OCI-LY1 (cell line): ENCODE measurements at regions not wholly inside any gene's neighbourhood (a gene's known extent, or its start where the extent isn't known, plus 50 kb on each side); places are given as distances from the start of the nearest gene placed in this dataset.

Experiments
- H2AFZ ChIP-seq: fragments of 200-600 bp; sonication (generic), shearing (Covaris generic); 2 replicates; pipeline ENCODE4 v1.6.0; 2014; ENCODE audit warnings: antibody characterized with exemption, mild to moderate bottlenecking, low read length
- H3F3A ChIP-seq: fragments of 200-600 bp; sonication (generic), shearing (Covaris generic); 2 replicates; pipeline ENCODE4 v1.6.0; 2014; ENCODE audit warnings: mild to moderate bottlenecking, antibody characterized with exemption, low read length, moderate library complexity; ENCODE audit not compliant: insufficient read depth
- H3K27ac ChIP-seq: fragments of 200-600 bp; sonication (generic); 2 replicates; pipeline ENCODE4 v1.5.1; 2014; ENCODE audit warnings: low read length, mixed run types, mild to moderate bottlenecking, low read depth; ENCODE audit not compliant: poor library complexity, severe bottlenecking
- H3K27me3 ChIP-seq: fragments of 200-600 bp; sonication (generic); 2 replicates; pipeline ENCODE4 v1.6.0; 2014; ENCODE audit warnings: antibody characterized with exemption, mild to moderate bottlenecking, low read length, moderate library complexity; ENCODE audit not compliant: insufficient read depth
- H3K36me3 ChIP-seq: fragments of 200-600 bp; sonication (generic); 2 replicates; pipeline ENCODE4 v1.6.1; 2014; ENCODE audit warnings: mild to moderate bottlenecking, antibody characterized with exemption, low read length, moderate library complexity, mixed read lengths; ENCODE audit not compliant: insufficient read depth
- H3K4me1 ChIP-seq: fragments of 200-600 bp; sonication (generic); 2 replicates; pipeline ENCODE4 v1.5.1; 2014; ENCODE audit warnings: mild to moderate bottlenecking, low read length, moderate library complexity; ENCODE audit not compliant: insufficient read depth, severe bottlenecking
- H3K4me2 ChIP-seq: fragments of 200-600 bp; sonication (generic), shearing (Covaris generic); 2 replicates; pipeline ENCODE4 v1.6.1; 2014; ENCODE audit warnings: low read length
- H3K4me3 ChIP-seq: fragments of 200-600 bp; sonication (generic); 2 replicates; pipeline ENCODE4 v1.5.1; 2014; ENCODE audit warnings: low read length, low read depth, mild to moderate bottlenecking, mixed read lengths; ENCODE audit not compliant: poor library complexity, severe bottlenecking
- H3K79me2 ChIP-seq: fragments of 200-600 bp; shearing (Covaris generic); 2 replicates; pipeline ENCODE4 v1.6.1; 2016; ENCODE audit warnings: mixed run types, low read length, mixed read lengths; ENCODE audit not compliant: insufficient read depth
- H3K9ac ChIP-seq: fragments of 200-600 bp; sonication (generic), shearing (Covaris generic); 2 replicates; pipeline ENCODE4 v1.6.1; 2014; ENCODE audit warnings: mild to moderate bottlenecking, low read length, mixed read lengths
- H3K9me2 ChIP-seq: fragments of 200-600 bp; sonication (generic), shearing (Covaris generic); 2 replicates; pipeline ENCODE4 v1.6.1; 2014; ENCODE audit warnings: low read depth, mild to moderate bottlenecking, low read length, mixed read lengths
- H3K9me3 ChIP-seq: fragments of 200-600 bp; shearing (Covaris generic); 2 replicates; pipeline ENCODE4 v1.6.1; 2014; ENCODE audit warnings: low read length, mixed read lengths
- H4K20me1 ChIP-seq: fragments of 200-600 bp; sonication (generic), shearing (Covaris generic); 2 replicates; pipeline ENCODE4 v1.6.0; 2016; ENCODE audit warnings: mild to moderate bottlenecking, low read length; ENCODE audit not compliant: insufficient read depth
- EZH2 ChIP-seq: fragments of 200-600 bp; sonication (generic), shearing (Covaris generic); IDR thresholded peaks from 2 replicates; pipeline ENCODE4 v1.8.0; 2017; ENCODE audit warnings: borderline replicate concordance, mixed run types, mild to moderate bottlenecking, antibody characterized with exemption, low read length, moderate library complexity, mixed read lengths
- TF ChIP-seq, protein P1 (sequence below): fragments of 200-600 bp; sonication (generic), shearing (Covaris generic); IDR thresholded peaks from 2 replicates; pipeline ENCODE4 v1.5.1; 2017; ENCODE audit warnings: mild to moderate bottlenecking, antibody characterized with exemption, low read length, moderate library complexity, mixed read lengths

DNA sequence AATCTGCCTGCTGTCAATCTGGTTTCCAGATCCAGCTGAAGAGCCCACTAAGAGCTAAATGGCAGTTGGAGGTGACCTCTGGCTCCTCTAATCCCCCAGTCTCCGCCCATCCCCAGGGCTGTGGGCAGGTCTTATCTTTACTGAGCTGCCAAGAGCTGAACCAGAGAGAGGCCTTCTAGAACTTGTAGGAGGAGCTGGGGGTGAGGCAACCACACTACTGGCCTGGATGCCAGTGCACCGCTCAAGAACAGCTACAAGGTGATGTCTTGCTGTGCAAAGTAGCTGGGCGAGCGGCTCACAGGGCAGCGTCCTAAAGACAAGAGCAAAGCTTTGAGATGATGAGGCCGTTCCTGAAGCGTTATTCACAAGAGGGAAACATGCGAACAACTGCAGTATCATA lies 374.6 kb downstream of the CTTN start:
- no peaks in the 10 kb centered on the region for H3K9me3 ChIP-seq
- no peaks in the 10 kb centered on the region for H3K79me2 ChIP-seq
- no peak overlapping the region for H2AFZ ChIP-seq
- no peaks in the 10 kb centered on the region for H3F3A ChIP-seq
- H3K4me1 ChIP-seq = no peaks in the 10 kb centered on the region
- no peaks in the 10 kb centered on the region for H3K9me2 ChIP-seq
- H3K27me3 ChIP-seq = no peaks in the 10 kb centered on the region; the same call in 1 of the 2 replicates
- H3K4me2 ChIP-seq = no peak overlapping the region
- H4K20me1 ChIP-seq = no peaks in the 10 kb centered on the region
- no peak overlapping the region for H3K9ac ChIP-seq
- H3K4me3 ChIP-seq = no peak overlapping the region
- TF ChIP-seq, protein P1, sequence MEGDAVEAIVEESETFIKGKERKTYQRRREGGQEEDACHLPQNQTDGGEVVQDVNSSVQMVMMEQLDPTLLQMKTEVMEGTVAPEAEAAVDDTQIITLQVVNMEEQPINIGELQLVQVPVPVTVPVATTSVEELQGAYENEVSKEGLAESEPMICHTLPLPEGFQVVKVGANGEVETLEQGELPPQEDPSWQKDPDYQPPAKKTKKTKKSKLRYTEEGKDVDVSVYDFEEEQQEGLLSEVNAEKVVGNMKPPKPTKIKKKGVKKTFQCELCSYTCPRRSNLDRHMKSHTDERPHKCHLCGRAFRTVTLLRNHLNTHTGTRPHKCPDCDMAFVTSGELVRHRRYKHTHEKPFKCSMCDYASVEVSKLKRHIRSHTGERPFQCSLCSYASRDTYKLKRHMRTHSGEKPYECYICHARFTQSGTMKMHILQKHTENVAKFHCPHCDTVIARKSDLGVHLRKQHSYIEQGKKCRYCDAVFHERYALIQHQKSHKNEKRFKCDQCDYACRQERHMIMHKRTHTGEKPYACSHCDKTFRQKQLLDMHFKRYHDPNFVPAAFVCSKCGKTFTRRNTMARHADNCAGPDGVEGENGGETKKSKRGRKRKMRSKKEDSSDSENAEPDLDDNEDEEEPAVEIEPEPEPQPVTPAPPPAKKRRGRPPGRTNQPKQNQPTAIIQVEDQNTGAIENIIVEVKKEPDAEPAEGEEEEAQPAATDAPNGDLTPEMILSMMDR = no peak
- no peak for TF ChIP-seq EZH2
- no peaks in the 10 kb centered on the region for H3K36me3 ChIP-seq
- H3K27ac ChIP-seq = no peak overlapping the region

DNA sequence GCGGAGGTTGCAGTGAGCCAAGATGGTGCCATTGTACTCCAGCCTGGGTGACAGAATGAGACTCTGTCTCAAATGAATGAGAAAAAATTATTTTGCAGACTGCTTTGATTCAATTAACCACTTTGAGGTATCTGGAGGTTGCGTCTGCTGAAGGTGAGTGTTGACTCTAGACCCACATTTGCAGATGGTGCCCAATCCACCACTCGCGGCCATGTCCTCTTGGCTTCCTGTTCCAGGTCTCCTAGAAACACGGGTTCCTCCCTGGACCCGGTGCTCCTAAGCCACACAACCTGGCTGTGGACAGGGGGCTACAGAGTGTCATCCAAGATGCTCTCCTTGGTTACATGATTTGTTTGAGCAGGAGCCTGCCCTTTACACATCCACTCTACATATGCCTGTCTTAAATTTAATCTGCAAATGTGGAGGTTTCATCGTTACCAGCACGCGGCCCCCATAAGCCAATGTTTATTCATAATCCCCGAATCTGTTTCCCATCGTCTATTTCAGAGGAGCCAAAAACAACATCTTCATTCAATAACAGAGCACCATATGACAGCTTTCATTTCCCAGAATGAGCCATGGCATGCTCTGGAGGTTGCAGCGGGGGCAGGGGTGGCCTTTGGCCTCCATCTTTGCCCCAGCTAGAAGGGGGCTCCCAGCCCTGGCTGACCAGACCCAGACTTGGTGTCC lies 377.2 kb downstream of the CTTN start:
- no peaks in the 10 kb centered on the region for H4K20me1 ChIP-seq
- H3K9me2 ChIP-seq = no peaks in the 10 kb centered on the region
- TF ChIP-seq, protein P1 = no peak
- TF ChIP-seq EZH2 = no peak
- no peaks in the 10 kb centered on the region for H3K36me3 ChIP-seq
- no peaks in the 10 kb centered on the region for H3F3A ChIP-seq
- H3K79me2 ChIP-seq = no peaks in the 10 kb centered on the region
- H3K9ac ChIP-seq = no peak overlapping the region
- H3K27me3 ChIP-seq = no peaks in the 10 kb centered on the region; the same call in 1 of the 2 replicates
- no peaks in the 10 kb centered on the region for H3K4me1 ChIP-seq
- no peak overlapping the region for H3K27ac ChIP-seq
- H3K4me2 ChIP-seq = no peak overlapping the region
- H3K9me3 ChIP-seq = no peaks in the 10 kb centered on the region
- no peak overlapping the region for H2AFZ ChIP-seq
- H3K4me3 ChIP-seq = no peak overlapping the region

DNA sequence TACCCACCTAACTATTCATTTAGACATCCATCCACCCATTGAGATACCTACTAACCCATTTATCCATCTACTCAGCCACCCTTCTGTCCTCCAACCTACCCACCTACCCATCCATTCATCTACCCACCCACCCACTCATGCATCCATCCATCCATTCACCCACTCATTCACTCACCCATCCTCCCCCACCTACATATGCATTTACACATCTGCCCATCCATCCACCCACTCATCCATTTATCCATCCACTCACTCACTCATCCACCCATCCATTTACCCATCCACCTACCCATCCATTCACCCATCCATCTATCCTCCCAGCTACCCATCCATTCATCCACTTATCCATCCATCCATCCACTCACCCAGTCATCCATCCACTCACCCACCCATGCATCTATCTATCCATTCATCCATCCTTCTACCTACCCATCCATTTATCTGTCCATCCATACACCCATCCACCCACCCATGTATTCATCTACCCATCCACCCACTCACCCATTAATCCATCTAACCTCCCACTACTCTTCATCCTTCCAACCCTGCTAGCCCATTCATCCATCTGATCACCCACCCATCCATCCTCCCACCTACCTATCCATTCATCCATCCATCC lies 378.7 kb downstream of the CTTN start:
- no peak for TF ChIP-seq EZH2
- TF ChIP-seq, protein P1 = no peak
- Histone ChIP-seq H3K27ac (no peak overlapping the region), H3K4me3 (no peak overlapping the region)

More for the DNA sequence above, 378.7 kb downstream of the CTTN start:
- no peaks in the 10 kb centered on the region for H3K79me2 ChIP-seq
- H2AFZ ChIP-seq = no peak overlapping the region
- no peaks in the 10 kb centered on the region for H3K9me2 ChIP-seq
- no peaks in the 10 kb centered on the region for H4K20me1 ChIP-seq
- no peak overlapping the region for H3K4me2 ChIP-seq
- no peaks in the 10 kb centered on the region for H3K9me3 ChIP-seq
- no peak overlapping the region for H3K9ac ChIP-seq
- no peaks in the 10 kb centered on the region; the same call in 1 of the 2 replicates for H3K27me3 ChIP-seq
- no peaks in the 10 kb centered on the region for H3K36me3 ChIP-seq
- no peaks in the 10 kb centered on the region for H3K4me1 ChIP-seq
- no peaks in the 10 kb centered on the region for H3F3A ChIP-seq
